ENCODE measurements at regions not wholly inside any gene's neighbourhood (a gene's known extent, or its start where the extent isn't known, plus 50 kb on each side); places are given as distances from the start of the nearest gene placed in this dataset.

DNA sequence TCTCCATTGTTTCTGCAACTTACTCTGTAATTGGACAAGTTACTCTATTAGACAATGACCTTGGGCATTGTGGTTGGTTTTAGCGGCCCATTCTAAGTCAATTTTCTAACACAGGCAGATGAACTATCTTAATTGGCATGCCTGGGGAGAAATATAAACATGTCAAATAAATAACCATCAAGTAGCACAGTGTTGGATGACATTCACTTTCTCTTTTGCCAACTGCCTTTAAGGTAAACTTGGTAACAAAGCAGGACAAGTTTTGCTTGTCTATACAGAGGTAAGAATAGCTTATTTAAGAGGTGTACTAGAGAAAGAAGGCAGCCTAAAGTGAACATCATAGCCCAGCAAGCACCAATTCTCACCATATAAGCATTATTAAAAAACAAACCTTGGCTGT, 599.6 kb downstream of the GBE1 start:
- TF ChIP-seq, protein P1, sequence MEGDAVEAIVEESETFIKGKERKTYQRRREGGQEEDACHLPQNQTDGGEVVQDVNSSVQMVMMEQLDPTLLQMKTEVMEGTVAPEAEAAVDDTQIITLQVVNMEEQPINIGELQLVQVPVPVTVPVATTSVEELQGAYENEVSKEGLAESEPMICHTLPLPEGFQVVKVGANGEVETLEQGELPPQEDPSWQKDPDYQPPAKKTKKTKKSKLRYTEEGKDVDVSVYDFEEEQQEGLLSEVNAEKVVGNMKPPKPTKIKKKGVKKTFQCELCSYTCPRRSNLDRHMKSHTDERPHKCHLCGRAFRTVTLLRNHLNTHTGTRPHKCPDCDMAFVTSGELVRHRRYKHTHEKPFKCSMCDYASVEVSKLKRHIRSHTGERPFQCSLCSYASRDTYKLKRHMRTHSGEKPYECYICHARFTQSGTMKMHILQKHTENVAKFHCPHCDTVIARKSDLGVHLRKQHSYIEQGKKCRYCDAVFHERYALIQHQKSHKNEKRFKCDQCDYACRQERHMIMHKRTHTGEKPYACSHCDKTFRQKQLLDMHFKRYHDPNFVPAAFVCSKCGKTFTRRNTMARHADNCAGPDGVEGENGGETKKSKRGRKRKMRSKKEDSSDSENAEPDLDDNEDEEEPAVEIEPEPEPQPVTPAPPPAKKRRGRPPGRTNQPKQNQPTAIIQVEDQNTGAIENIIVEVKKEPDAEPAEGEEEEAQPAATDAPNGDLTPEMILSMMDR (IDR thresholded peaks at IDR 0.05): no peak
- no peak for TF ChIP-seq EP300 (IDR thresholded peaks at IDR 0.05)
- TF ChIP-seq POLR2A (IDR thresholded peaks at IDR 0.05): no peak

Measured in ovary (tissue), 3 donors.